Posterior vena cava (tissue), 2 donors: ENCODE measurements at regions not wholly inside any gene's neighbourhood (a gene's known extent, or its start where the extent isn't known, plus 50 kb on each side); places are given as distances from the start of the nearest gene placed in this dataset.
"Not testable (repeated sequence)": the region's sequence is repeated elsewhere in the genome, so short reads cannot be mapped to it uniquely, and the experiment has no call there.

Experiments
- DNase-seq: peaks from one replicate; pipeline ENCODE4 v3.0.0-alpha.2; 2020; ENCODE audit warnings: low spot score
- intact Hi-C, 2 donors: fragments of 100-400 bp; cut with DNase I; formaldehyde crosslinking; loops; one replicate each; pipeline versions ENCODE4 v1.14.1 to v1.14.2; 2022 to 2023
- donor health status: DM: yes; HTN: yes; CAD: no.
- donor health status: DM: yes; HTN: yes; CAD: no.

DNA sequence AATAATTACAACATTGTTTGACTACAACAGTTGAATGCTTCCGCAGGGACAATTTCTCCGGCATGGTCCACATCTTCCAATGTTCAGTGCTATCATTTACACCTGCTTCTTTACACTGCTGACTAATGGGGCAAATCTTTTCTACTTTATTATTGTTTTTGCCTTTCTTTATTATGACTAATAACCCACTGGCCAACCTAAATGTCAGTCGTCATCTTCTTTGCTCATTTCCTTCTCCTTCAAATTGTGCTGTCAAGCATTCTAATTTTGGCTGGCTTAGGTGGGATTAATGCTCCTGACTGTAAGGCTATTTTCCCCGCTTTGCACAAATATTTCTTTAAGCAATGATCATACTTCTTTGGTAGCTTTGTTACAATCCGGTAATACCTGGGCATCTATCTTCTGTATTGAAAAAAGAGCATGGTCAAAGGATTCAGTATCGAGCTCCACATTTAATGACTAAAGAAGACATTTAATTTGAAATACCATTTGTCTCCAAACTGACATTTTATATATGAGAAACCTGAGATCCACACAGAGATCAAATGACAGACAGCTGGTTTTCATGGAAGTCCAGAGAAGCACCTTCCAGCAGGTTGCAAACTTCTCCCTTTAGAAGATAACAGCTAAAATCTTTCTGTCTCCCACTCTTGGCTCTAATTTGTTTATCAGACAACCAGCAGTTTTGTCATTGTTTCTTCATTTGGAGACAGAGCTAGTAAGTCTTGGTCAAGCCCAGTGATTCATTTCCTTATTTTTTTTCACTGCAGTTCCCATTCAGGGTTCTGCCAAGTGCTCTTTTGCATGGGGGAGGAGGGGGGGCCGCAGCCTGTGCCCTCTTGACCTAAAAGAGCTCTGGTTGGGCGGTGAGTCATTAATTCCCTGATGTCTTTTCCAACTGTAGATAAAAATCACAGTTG, 132.9 kb downstream of the SOCS6 start:
- peak; percentile 94 for DNase-seq
- intact Hi-C loops = loop anchor here in 1 of 2 donors (10.0 kb wide), 1 partner anchor 137 kb away; the partner anchor contains the start of gene SOCS6

DNA sequence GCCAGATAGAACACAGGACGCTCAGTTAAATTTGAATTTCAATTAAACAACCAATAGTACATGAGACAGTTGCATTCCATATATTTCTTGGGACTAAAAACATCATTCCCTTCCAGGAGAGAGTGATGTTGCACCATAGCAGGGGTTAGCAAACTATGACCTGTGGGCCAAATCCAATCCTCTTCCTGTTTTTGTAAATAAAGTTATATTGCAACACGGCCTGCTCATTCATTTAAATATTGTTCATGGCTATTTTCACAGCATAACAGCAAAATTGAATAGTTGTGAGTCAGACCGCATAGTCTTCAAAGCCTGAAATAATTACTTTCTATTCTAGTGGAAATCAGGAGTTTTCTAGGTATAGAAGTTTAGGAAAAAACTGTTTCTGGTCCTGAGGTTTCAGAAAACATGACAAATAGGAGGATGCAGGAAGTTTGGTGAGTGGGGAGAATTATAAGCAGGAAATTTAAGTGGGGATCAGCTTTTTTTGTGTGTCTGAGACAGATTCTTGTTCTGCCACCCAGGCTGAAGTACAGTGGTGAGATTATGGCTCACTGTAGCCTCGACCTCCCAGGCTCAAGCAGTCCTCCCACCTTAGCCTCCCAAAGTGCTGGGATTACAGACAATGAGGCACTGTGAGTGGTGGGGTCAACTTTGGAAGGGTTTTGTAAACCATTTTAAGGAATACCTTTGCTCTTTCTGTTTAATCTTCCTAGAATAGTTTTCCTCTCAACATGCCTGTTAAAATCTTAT, 131.5 kb downstream of the SOCS6 start:
- no peak for DNase-seq
- intact Hi-C loops = loop anchor here in 1 of 2 donors (10.0 kb wide), 1 partner anchor 136 kb away; the partner anchor contains the start of gene SOCS6

DNA sequence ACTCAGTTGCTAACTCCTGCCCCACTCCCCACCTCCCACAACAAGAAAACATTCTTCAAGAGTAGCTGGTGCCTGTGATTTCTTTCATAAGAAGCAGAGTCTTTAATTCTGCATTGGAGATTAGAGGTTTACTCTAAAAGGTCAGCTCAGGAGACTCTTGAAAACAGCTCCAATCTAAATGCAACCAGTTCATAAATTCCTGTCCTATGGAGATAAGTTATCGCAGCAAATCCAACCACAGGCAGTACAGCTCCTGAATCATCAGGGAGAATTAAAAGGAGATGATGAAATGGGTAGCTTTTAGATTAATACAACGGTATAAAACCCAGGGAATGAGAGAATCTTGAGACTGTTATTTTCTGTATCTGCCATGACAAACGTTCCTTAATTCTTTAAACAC, 130.7 kb downstream of the SOCS6 start:
- no peak for DNase-seq
- intact Hi-C loops = no loop called here

DNA sequence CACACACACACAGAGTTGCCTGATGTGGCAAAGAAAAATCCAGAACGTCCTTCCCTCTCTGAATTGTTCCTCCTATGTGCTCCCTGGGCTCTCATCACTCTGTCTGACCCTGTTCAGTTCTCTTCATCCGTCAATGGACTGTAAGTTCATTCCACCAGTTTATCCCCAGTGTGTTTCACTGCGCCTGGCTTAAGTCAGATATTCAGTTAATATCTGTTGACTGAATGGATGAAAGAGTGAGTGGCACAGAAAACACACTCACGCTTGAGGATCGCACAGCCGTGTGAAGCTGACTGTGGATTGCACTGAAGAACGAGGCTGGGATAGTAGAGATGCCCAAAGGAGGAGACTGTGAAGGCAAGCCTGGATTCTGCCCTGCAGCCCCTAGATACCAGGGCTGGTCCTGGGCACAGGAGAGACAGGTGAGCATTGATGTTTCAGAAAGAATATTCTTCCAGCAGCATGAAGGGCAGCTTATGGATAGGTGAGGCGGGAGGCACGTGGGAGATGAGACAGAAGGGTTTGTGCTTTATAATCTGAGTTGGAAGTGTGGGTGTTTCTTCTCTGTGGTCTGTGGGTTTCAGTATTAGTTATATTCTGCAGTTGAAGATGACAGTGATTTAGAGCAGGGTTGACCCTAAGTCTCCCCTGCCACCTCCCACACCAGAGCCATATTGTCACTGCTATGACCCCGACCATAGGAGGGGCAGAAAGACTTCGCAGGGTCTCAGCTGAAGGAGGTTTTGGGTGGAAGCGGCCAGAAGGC, 129.9 kb downstream of the SOCS6 start:
- DNase-seq = no peak
- intact Hi-C loops = no loop called here

DNA sequence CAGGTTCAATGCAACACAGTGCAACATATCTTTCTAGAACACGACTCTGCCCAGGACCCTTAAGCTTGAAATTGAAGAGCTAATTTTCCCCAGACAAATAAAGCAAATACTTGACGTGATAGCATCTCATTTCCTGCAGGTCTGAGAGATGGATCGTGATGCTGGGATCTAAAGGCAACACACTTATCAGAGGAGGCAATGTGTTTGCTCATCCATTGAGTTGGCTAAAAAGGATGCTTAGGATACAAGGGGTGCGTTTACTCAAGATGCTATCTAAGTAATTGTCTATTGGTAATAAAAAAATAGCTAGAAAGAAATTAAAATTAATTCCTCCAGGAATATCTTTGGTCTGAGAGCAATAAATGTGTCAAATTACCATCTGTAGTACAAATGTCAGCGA, 129.0 kb downstream of the SOCS6 start:
- no peak for DNase-seq
- intact Hi-C loops = no loop called here

DNA sequence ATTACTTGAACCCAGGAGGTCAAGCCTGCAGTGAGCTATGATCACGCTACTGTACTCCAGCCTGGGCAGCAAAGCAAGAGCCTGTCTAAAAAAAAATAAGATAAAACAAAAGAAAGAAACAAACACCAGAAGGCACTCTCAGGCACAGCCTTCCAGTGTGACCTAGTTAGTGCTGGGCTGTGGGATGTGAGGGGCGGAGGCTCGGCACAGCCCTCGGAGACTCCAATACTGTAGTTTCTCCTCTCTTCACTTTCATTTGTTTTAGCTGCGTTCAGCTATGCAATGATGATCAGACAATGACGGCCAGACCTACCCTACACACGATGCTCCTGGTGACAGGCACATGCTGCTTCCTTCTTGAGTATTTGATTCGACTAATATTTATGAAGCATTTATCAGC, 127.7 kb downstream of the SOCS6 start:
- no peak for DNase-seq
- intact Hi-C loops = no loop called here

DNA sequence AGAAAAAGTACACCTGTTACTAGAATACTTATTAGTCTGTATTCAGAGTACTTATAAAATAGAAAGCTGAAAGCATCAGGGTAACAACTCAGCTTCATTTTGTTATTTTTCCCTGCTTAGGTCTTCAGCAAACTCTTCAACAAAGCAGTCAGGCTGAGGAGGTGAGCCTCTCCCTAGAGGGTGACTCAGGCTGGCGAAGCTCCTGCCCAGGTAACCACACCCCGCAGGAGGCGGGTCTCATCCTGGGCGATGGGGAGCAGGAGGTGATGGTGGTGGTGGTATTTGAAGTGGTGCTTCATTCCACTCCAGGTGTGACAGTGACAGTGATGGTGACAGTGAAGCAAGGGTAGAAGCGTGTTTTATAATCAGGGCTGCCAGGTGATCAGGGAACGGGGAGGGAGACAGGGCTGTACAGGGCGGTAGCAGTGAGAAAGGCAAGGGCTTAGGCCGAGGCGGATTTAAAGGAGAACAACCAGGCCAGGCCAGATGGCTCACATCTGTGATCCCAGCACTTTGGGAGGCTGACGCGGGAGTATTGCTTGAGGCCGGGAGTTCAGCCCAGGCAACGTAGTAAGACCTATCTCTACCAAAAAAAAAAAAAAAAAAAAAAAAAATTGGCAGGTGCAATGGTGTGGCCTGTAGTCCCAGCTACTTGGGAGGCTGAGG, 127.1 kb downstream of the SOCS6 start:
- DNase-seq = no peak
- intact Hi-C loops = no loop called here

DNA sequence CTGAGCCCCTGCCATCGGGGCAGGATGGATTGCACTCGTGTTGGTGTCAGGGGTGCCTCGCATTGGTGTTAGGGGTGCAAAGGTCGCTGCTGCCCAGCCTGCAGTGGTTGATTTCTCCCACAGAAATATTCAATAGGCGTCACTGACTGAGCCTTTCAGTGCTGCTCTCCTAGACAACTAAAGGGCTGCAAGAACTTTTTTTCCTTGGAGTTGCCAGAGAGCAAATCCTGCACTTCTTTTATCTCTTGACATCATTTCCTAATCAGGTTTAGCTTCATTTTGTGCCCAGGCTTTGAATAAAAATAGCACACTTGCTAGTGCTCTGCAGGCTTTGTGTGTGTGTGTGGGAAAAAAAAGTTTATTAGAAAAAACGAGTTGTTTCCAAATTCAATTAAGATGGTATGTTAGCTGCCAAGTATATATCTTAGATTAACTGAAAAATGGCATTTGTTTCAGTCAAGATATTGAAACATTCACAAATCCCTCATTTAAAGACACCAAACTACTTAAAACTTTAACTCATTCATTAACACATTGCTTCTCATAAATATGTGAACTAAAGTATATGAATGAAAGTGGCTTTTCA, 125.6 kb downstream of the SOCS6 start:
- no peak for DNase-seq
- intact Hi-C loops = no loop called here

DNA sequence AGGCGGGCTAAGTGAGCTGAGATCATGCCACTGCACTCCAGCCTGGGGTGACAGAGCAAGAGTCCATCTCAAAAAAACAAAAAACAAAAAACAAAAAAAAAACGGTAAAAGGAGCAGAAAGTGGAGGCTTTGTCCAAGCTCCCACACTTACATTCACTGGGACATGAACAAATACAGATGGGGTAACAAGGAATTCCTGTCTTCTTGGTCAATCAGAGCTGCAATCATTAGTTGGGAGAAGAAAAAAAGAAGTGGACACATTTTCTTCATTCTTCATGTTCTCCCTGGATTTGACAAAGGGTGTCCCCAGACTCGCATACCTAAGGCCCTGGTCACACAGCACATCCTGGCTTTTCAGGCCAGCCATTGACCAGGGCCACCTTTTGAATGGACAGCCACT, 124.6 kb downstream of the SOCS6 start:
- no peak for DNase-seq
- intact Hi-C loops = no loop called here

DNA sequence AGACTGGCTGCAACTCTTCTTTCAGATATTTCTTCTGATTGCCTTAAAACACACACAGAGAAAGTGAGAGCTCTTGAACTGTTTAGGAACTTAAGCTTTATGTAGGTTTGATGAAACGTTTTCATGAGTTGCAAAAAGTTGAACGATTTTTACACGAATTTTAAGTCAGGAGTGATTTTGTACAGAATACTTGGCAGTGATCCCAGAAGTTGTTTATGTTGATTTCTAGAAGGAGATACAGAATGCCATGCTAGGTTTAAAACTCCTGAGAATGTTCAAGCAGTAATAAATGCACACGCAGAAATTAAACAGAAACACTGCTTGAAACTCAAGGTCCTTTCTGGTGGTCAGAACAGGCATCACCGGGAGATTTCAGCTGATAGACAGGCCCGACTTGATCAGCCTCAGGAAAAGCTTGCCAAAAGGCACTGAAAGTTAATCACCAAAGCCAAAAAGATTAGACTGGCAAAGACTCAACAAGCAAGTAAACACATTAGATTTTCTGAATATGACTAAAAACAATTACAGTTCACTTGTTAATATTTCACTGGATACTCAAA, 123.1 kb downstream of the SOCS6 start:
- no peak for DNase-seq
- intact Hi-C loops = no loop called here

DNA sequence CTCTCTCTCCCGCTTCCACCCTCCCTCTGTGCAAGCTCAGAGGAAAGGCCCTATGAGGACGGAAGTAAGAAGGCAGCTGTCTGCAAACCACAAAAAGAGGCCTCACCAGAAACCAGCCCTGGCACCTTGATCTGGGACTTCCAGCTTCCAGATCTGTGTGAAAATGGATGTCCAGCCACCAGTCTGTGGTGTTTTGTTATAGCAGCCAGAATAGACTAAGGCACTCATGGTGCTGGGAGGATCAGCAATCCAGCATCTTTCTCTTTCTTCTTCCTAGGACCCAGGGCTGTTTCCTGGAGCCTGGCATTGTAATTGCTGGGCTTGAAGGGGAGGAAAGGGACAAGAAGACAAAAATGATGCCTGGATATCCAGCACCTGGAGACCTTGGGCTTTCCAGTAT, 122.5 kb downstream of the SOCS6 start:
- intact Hi-C loops = no loop called here
- no peak for DNase-seq

DNA sequence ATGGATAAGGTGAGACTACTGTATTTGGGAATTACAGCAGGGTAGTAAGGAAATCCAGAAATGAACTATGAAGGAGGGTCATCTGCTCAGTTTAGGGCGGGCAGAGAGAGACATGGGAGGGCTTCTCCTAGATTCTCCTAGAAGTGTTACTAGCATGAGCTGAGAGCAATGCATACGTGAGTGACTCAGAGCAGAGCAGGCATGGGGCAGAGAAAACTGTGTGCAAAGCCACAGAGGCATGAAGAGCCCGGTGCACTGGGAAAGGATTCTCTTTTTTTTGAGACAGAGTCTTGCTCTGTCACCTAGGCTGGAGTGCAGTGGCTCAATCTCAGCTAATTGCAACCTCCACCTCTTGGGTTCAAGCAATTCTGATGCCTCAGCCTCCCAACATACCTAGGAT, 116.2 kb downstream of the SOCS6 start:
- no peak for DNase-seq
- intact Hi-C loops = no loop called here

DNA sequence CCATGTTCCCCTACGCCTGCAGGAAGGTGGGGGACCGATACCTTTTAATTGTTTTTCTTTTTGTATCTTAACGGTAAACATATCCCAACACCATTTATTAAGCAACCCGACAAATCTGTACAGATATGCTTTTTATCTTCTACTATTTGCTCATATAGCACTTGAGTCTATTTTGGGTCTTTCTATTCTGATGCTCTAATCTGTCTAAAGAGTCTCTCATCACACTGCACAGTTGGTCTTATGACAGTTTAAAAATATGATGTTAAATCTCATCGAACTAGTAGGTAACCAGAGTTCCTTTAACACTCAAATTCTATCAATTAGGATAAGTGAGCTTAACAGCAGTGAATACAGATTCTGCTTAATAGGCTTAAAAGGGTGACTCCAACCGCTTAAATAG, 111.6 kb downstream of the SOCS6 start:
- DNase-seq = no peak
- intact Hi-C loops = no loop called here

DNA sequence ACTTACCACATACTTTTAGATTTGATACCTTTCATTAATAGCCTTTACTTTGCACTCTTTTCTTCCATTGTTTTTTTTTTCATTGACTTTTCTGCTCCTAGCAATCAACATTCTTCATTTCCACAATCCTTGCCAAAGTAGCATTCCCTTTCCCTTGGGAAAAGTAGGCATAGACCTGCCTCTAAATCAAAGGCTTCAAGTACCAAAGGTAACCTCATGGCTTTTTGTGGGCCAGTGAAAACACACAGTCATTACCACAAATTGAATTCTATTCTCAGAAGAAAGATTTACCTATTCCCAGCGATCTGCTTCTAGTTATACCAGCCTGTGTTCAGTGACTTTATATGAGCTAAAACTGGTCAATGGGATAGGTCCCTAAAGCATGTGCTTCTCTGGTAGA, 109.2 kb downstream of the SOCS6 start:
- intact Hi-C loops = no loop called here
- no peak for DNase-seq

DNA sequence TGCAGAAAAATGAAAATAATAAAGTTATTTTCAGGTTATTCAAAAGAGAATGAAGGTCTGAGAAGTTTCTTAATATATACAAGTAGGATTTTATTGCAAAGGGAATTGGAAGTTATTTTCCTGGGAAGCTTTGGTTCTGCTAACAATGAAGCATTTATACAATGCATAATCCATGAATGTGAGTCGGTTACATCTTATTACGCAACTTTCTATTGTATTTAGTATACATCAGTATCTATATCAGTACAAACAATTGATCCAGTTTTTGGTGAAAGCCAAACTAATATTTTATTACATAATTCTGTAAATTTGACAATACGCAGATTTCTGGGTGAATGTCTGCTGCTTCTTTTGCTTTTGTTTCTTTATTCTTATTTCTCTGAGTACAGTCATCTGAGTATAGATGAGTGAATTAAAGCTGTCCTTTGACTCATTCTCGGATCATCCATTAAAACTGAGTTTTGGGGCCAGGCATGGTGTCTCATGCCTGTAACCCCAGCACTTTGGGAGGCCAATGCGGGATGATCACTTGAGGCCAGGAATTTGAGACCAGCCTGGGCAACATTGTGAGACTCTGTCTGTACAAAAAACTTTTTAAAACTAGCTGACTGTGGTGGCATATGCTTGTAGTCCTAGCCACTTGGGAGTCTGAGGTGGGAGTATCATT, 108.5 kb downstream of the SOCS6 start:
- DNase-seq = no peak
- intact Hi-C loops = no loop called here

DNA sequence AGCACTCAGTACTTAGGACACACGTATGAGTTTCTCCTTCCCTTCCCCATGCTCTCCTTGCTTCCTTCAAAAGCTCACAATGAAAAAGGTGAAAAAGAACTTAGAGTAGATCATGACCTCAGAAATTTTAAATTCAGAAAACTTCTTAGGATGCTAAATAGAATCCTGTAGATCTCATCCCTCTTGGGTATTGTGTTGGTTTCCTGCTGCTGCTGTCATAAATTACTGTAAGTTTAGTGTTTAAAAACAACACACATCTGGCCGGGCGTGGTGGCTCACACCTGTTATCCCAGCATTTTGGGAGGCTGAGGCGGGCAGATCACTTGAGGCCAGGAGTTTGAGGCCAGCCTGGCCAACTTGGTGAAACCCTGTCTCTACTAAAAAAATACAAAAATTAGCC, 106.9 kb downstream of the SOCS6 start:
- intact Hi-C loops, DNase-seq: not testable (repeated sequence)

DNA sequence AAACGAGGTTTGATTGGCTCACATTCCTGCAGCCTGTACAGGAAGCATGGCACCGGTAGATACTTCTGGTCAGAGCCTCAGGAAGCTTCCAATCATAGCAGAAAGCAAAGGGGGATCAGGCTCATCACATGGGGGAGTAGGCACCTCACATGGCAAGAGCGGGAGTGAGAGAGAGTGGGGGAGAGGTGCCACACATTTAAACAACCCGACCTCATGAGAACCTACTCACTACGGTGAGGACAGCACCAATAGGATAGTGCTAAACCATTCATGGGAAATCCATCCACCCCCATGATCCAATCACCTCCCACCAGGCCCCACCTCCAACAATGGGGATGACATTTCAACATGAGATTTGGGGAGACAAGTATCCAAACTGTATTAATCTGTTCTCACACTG, 105.8 kb downstream of the SOCS6 start:
- DNase-seq = no peak
- intact Hi-C loops = no loop called here

DNA sequence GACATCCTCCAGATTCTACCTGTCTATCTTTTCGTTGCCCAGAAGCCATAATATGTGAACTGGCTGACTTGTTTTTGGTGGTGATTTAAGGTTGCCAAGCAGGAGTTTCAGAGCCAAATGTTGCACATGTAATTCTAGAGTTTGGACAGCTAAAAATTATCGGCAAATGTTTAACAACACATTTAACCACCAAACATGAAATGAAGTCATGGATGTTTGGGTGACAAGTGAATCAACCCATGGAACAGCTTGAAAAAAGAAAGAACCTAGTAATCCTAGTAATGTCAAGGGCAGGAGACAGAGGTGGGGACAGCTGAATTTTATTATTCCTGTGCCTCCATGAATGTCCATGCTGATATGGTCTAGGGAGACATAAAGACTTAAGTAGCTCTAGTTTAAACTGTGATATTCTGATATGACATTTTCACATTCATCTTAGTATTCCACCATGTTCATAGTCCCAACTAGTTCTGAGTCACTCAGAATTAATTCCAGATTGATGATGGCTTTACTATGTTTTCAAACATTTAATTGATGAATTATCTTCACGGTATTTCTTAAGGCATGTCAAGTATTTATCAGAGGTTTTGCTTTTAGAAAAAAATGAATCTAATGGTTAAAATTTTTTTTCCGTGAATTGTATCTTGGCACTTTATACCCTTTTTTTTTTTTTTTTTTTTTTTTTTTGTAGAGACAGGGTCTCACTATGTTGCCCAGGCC, 101.7 kb downstream of the SOCS6 start:
- intact Hi-C loops = no loop called here

More for the DNA sequence above, 101.7 kb downstream of the SOCS6 start:
- DNase-seq = no peak
